ENCODE measurements at regions not wholly inside any gene's neighbourhood (a gene's known extent, or its start where the extent isn't known, plus 50 kb on each side); places are given as distances from the start of the nearest gene placed in this dataset.

GRCh38 chr1:193498088-193498655, 311.8 kb upstream of the B3GALT2 start:
- H3K4me1 ChIP-seq (ENCODE audit: control insufficient read depth, insufficient read depth, low read length), result no peaks in the 10 kb centered on the region
- H3K27ac ChIP-seq (ENCODE audit: low read length), result no peak overlapping the region
- no peaks in the 10 kb centered on the region for H3K27me3 ChIP-seq (ENCODE audit: control insufficient read depth, insufficient read depth, low read length)
- no peak overlapping the region for H3K4me3 ChIP-seq (ENCODE audit: low read length)
- no peak for DNase-seq (ENCODE audit: low read depth, low spot score)
- WGBS (ENCODE audit: insufficient coverage, insufficient read length), result no CpG with 5 or more reads among the region's 7 CpGs
- no peaks in the 10 kb centered on the region for H3K9me3 ChIP-seq (ENCODE audit: control insufficient read depth, insufficient read depth, low read length)
- no peaks in the 10 kb centered on the region for H3K36me3 ChIP-seq (ENCODE audit: control insufficient read depth, insufficient read depth, low read length)

GRCh38 chr1:193494368-193494767, 308.0 kb upstream of the B3GALT2 start:
- no peak for DNase-seq (ENCODE audit: low read depth, low spot score)
- no CpG with 5 or more reads among the region's 2 CpGs for WGBS (ENCODE audit: insufficient coverage, insufficient read length)

GRCh38 chr1:193489191-193489590, 302.8 kb upstream of the B3GALT2 start:
- H3K4me1 ChIP-seq (ENCODE audit: control insufficient read depth, insufficient read depth, low read length), result no peaks in the 10 kb centered on the region
- H3K9me3 ChIP-seq (ENCODE audit: control insufficient read depth, insufficient read depth, low read length), result no peaks in the 10 kb centered on the region
- no peaks in the 10 kb centered on the region for H3K27me3 ChIP-seq (ENCODE audit: control insufficient read depth, insufficient read depth, low read length)
- no peak overlapping the region for H3K4me3 ChIP-seq (ENCODE audit: low read length)
- H3K27ac ChIP-seq (ENCODE audit: low read length), result no peak overlapping the region
- no peaks in the 10 kb centered on the region for H3K36me3 ChIP-seq (ENCODE audit: control insufficient read depth, insufficient read depth, low read length)
- DNase-seq (ENCODE audit: low read depth, low spot score), result no peak

More at GRCh38 chr1:193494368-193494767, 308.0 kb upstream of the B3GALT2 start:
- H3K36me3 ChIP-seq (ENCODE audit: control insufficient read depth, insufficient read depth, low read length), result no peaks in the 10 kb centered on the region
- no peaks in the 10 kb centered on the region for H3K27me3 ChIP-seq (ENCODE audit: control insufficient read depth, insufficient read depth, low read length)
- H3K4me1 ChIP-seq (ENCODE audit: control insufficient read depth, insufficient read depth, low read length), result no peaks in the 10 kb centered on the region
- no peak overlapping the region for H3K4me3 ChIP-seq (ENCODE audit: low read length)
- H3K9me3 ChIP-seq (ENCODE audit: control insufficient read depth, insufficient read depth, low read length), result no peaks in the 10 kb centered on the region
- H3K27ac ChIP-seq (ENCODE audit: low read length), result no peak overlapping the region

GRCh38 chr1:193487722-193488121, 301.3 kb upstream of the B3GALT2 start:
- no peak for DNase-seq (ENCODE audit: low read depth, low spot score)
- no peaks in the 10 kb centered on the region for H3K27me3 ChIP-seq (ENCODE audit: control insufficient read depth, insufficient read depth, low read length)
- H3K4me3 ChIP-seq (ENCODE audit: low read length), result no peak overlapping the region
- H3K36me3 ChIP-seq (ENCODE audit: control insufficient read depth, insufficient read depth, low read length), result no peaks in the 10 kb centered on the region
- H3K4me1 ChIP-seq (ENCODE audit: control insufficient read depth, insufficient read depth, low read length), result no peaks in the 10 kb centered on the region
- H3K27ac ChIP-seq (ENCODE audit: low read length), result no peak overlapping the region
- no CpG with 5 or more reads among the region's 3 CpGs for WGBS (ENCODE audit: insufficient coverage, insufficient read length)
- H3K9me3 ChIP-seq (ENCODE audit: control insufficient read depth, insufficient read depth, low read length), result no peaks in the 10 kb centered on the region

GRCh38 chr1:193486671-193487229, 300.3 kb upstream of the B3GALT2 start:
- DNase-seq (ENCODE audit: low read depth, low spot score), result no peak
- H3K4me1 ChIP-seq (ENCODE audit: control insufficient read depth, insufficient read depth, low read length), result no peaks in the 10 kb centered on the region
- no peak overlapping the region for H3K4me3 ChIP-seq (ENCODE audit: low read length)
- H3K9me3 ChIP-seq (ENCODE audit: control insufficient read depth, insufficient read depth, low read length), result no peaks in the 10 kb centered on the region
- no peak overlapping the region for H3K27ac ChIP-seq (ENCODE audit: low read length)
- H3K36me3 ChIP-seq (ENCODE audit: control insufficient read depth, insufficient read depth, low read length), result no peaks in the 10 kb centered on the region
- no CpG with 5 or more reads among the region's 1 CpG for WGBS (ENCODE audit: insufficient coverage, insufficient read length)
- H3K27me3 ChIP-seq (ENCODE audit: control insufficient read depth, insufficient read depth, low read length), result no peaks in the 10 kb centered on the region

GRCh38 chr1:193480755-193481154, 294.3 kb upstream of the B3GALT2 start:
- no peaks in the 10 kb centered on the region for H3K36me3 ChIP-seq (ENCODE audit: control insufficient read depth, insufficient read depth, low read length)
- no CpG with 5 or more reads among the region's 1 CpG for WGBS (ENCODE audit: insufficient coverage, insufficient read length)
- H3K27me3 ChIP-seq (ENCODE audit: control insufficient read depth, insufficient read depth, low read length), result no peaks in the 10 kb centered on the region
- H3K9me3 ChIP-seq (ENCODE audit: control insufficient read depth, insufficient read depth, low read length), result no peaks in the 10 kb centered on the region
- DNase-seq (ENCODE audit: low read depth, low spot score), result no peak
- H3K4me3 ChIP-seq (ENCODE audit: low read length), result no peak overlapping the region
- no peak overlapping the region for H3K27ac ChIP-seq (ENCODE audit: low read length)
- no peaks in the 10 kb centered on the region; the same call in 1 of the 2 replicates for H3K4me1 ChIP-seq (ENCODE audit: control insufficient read depth, insufficient read depth, low read length)

GRCh38 chr1:193479187-193479586, 292.8 kb upstream of the B3GALT2 start:
- Histone ChIP-seq H3K27me3 (ENCODE audit: control insufficient read depth, insufficient read depth, low read length) (no peaks in the 10 kb centered on the region), H3K36me3 (ENCODE audit: control insufficient read depth, insufficient read depth, low read length) (no peaks in the 10 kb centered on the region), H3K9me3 (ENCODE audit: control insufficient read depth, insufficient read depth, low read length) (no peaks in the 10 kb centered on the region), H3K27ac (ENCODE audit: low read length) (no peak overlapping the region), H3K4me3 (ENCODE audit: low read length) (no peak overlapping the region), H3K4me1 (ENCODE audit: control insufficient read depth, insufficient read depth, low read length) (no peaks in the 10 kb centered on the region; the same call in 1 of the 2 replicates)
- DNase-seq (ENCODE audit: low read depth, low spot score), result no peak
- no CpG with 5 or more reads among the region's 3 CpGs for WGBS (ENCODE audit: insufficient coverage, insufficient read length)

GRCh38 chr1:193476748-193477147, 290.3 kb upstream of the B3GALT2 start:
- no CpG with 5 or more reads among the region's 6 CpGs for WGBS (ENCODE audit: insufficient coverage, insufficient read length)
- Histone ChIP-seq H3K9me3 (ENCODE audit: control insufficient read depth, insufficient read depth, low read length) (no peaks in the 10 kb centered on the region), H3K4me1 (ENCODE audit: control insufficient read depth, insufficient read depth, low read length) (no peaks in the 10 kb centered on the region; the same call in 1 of the 2 replicates), H3K36me3 (ENCODE audit: control insufficient read depth, insufficient read depth, low read length) (no peaks in the 10 kb centered on the region), H3K27ac (ENCODE audit: low read length) (no peak overlapping the region), H3K4me3 (ENCODE audit: low read length) (no peak overlapping the region), H3K27me3 (ENCODE audit: control insufficient read depth, insufficient read depth, low read length) (no peaks in the 10 kb centered on the region)
- DNase-seq (ENCODE audit: low read depth, low spot score), result no peak

- Histone ChIP-seq H3K36me3 (ENCODE audit: control insufficient read depth, insufficient read depth, low read length) (no peaks in the 10 kb centered on the region), H3K9me3 (ENCODE audit: control insufficient read depth, insufficient read depth, low read length) (no peaks in the 10 kb centered on the region), H3K27ac (ENCODE audit: low read length) (no peak overlapping the region), H3K4me1 (ENCODE audit: control insufficient read depth, insufficient read depth, low read length) (no peaks in the 10 kb centered on the region), H3K4me3 (ENCODE audit: low read length) (no peak overlapping the region), H3K27me3 (ENCODE audit: control insufficient read depth, insufficient read depth, low read length) (no peaks in the 10 kb centered on the region)
- no CpG with 5 or more reads among the region's 4 CpGs for WGBS (ENCODE audit: insufficient coverage, insufficient read length)
- DNase-seq (ENCODE audit: low read depth, low spot score), result no peak
Measured at GRCh38 chr1:193473932-193474331, 287.5 kb upstream of the B3GALT2 start.

GRCh38 chr1:193472838-193473398, 286.5 kb upstream of the B3GALT2 start:
- no peak for DNase-seq (ENCODE audit: low read depth, low spot score)
- Histone ChIP-seq H3K27ac (ENCODE audit: low read length) (no peak overlapping the region), H3K9me3 (ENCODE audit: control insufficient read depth, insufficient read depth, low read length) (no peaks in the 10 kb centered on the region), H3K4me1 (ENCODE audit: control insufficient read depth, insufficient read depth, low read length) (no peaks in the 10 kb centered on the region), H3K36me3 (ENCODE audit: control insufficient read depth, insufficient read depth, low read length) (no peaks in the 10 kb centered on the region), H3K4me3 (ENCODE audit: low read length) (no peak overlapping the region), H3K27me3 (ENCODE audit: control insufficient read depth, insufficient read depth, low read length) (no peaks in the 10 kb centered on the region)
- WGBS (ENCODE audit: insufficient coverage, insufficient read length), result 100% methylated on average over 1 of the region's 3 CpGs

GRCh38 chr1:193472430-193472829, 286.0 kb upstream of the B3GALT2 start:
- no CpG with 5 or more reads among the region's 2 CpGs for WGBS (ENCODE audit: insufficient coverage, insufficient read length)
- no peak overlapping the region for H3K4me3 ChIP-seq (ENCODE audit: low read length)

More at GRCh38 chr1:193472430-193472829, 286.0 kb upstream of the B3GALT2 start:
- no peaks in the 10 kb centered on the region for H3K27me3 ChIP-seq (ENCODE audit: control insufficient read depth, insufficient read depth, low read length)
- no peaks in the 10 kb centered on the region for H3K36me3 ChIP-seq (ENCODE audit: control insufficient read depth, insufficient read depth, low read length)
- H3K4me1 ChIP-seq (ENCODE audit: control insufficient read depth, insufficient read depth, low read length), result no peaks in the 10 kb centered on the region
- no peak overlapping the region for H3K27ac ChIP-seq (ENCODE audit: low read length)
- H3K9me3 ChIP-seq (ENCODE audit: control insufficient read depth, insufficient read depth, low read length), result no peaks in the 10 kb centered on the region
- DNase-seq (ENCODE audit: low read depth, low spot score), result no peak

Measured in iPS DF 6.9 (cell line).